Right atrium auricular region (tissue), 2 donors: ENCODE measurements at regions not wholly inside any gene's neighbourhood (a gene's known extent, or its start where the extent isn't known, plus 50 kb on each side); places are given as distances from the start of the nearest gene placed in this dataset.

Experiments used
- DNase-seq: peaks from one replicate; pipeline ENCODE4 v3.0.0-alpha.2; 2019; ENCODE audit warnings: low spot score
- H3K27ac ChIP-seq, 2 donors: fragments of 200-600 bp; sonication (generic); 1 replicate in 1 of 2; 2 replicates in 1 of 2; pipeline ENCODE4 v1.5.1; 2016 to 2019
- H3K27me3 ChIP-seq, 2 donors: fragments of 200-600 bp; sonication (generic); one replicate each; pipeline versions ENCODE4 v1.5.1 to v1.6.0; 2017 to 2019
- H3K36me3 ChIP-seq: fragments of 200-600 bp; sonication (generic); one replicate; pipeline ENCODE4 v1.5.1; 2016
- H3K4me1 ChIP-seq, 2 donors: fragments of 200-600 bp; sonication (generic); one replicate each; pipeline versions ENCODE4 v1.5.1 to v1.6.0; 2017 to 2019
- H3K4me3 ChIP-seq, 2 donors: fragments of 200-600 bp; sonication (generic); 1 replicate in 1 of 2; 2 replicates in 1 of 2; pipeline ENCODE4 v1.5.1; 2017 to 2019; ENCODE audit warnings: mild to moderate bottlenecking in 1 of 2, moderate library complexity in 1 of 2
- H3K9me3 ChIP-seq, 2 donors: fragments of 200-600 bp; sonication (generic); one replicate each; pipeline ENCODE4 v1.5.1; 2019
- TF ChIP-seq, protein P1 (sequence below), 2 donors: fragments of 200-600 bp; sonication (generic); IDR thresholded peaks; one replicate each; pipeline ENCODE4 v1.5.1; 2019; ENCODE audit warnings: antibody characterized with exemption in 2 of 2

GRCh38 chr9:109597496-109597895 lies 99.4 kb upstream of the PTPN3 start:
- no peak for DNase-seq
- no peaks in the 10 kb centered on the region for H3K9me3 ChIP-seq
- H3K36me3 ChIP-seq: no peaks in the 10 kb centered on the region
- no peaks in the 10 kb centered on the region for H3K4me1 ChIP-seq
- H3K4me3 ChIP-seq: no peak overlapping the region
- TF ChIP-seq, protein P1, sequence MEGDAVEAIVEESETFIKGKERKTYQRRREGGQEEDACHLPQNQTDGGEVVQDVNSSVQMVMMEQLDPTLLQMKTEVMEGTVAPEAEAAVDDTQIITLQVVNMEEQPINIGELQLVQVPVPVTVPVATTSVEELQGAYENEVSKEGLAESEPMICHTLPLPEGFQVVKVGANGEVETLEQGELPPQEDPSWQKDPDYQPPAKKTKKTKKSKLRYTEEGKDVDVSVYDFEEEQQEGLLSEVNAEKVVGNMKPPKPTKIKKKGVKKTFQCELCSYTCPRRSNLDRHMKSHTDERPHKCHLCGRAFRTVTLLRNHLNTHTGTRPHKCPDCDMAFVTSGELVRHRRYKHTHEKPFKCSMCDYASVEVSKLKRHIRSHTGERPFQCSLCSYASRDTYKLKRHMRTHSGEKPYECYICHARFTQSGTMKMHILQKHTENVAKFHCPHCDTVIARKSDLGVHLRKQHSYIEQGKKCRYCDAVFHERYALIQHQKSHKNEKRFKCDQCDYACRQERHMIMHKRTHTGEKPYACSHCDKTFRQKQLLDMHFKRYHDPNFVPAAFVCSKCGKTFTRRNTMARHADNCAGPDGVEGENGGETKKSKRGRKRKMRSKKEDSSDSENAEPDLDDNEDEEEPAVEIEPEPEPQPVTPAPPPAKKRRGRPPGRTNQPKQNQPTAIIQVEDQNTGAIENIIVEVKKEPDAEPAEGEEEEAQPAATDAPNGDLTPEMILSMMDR (IDR thresholded peaks at IDR 0.05): no peak
- H3K27me3 ChIP-seq: no peaks in the 10 kb centered on the region
- no peak overlapping the region for H3K27ac ChIP-seq

- H3K27me3 ChIP-seq: no peaks in the 10 kb centered on the region
- H3K9me3 ChIP-seq: no peaks in the 10 kb centered on the region
- no peak overlapping the region for H3K4me3 ChIP-seq
- no peaks in the 10 kb centered on the region for H3K4me1 ChIP-seq
- H3K27ac ChIP-seq: no peak overlapping the region
- H3K36me3 ChIP-seq: no peaks in the 10 kb centered on the region
- TF ChIP-seq, protein P1 (IDR thresholded peaks at IDR 0.05): no peak
- no peak for DNase-seq
These were observed 101.0 kb upstream of the PTPN3 start for GRCh38 chr9:109599131-109599530.

- Histone ChIP-seq H3K4me3 (no peak overlapping the region), H3K27ac (no peak overlapping the region), H3K36me3 (no peaks in the 10 kb centered on the region), H3K27me3 (no peaks in the 10 kb centered on the region), H3K9me3 (no peaks in the 10 kb centered on the region), H3K4me1 (no peaks in the 10 kb centered on the region)
- no peak for DNase-seq
- TF ChIP-seq, protein P1 (IDR thresholded peaks at IDR 0.05): no peak
These were observed 101.6 kb upstream of the PTPN3 start for GRCh38 chr9:109599711-109600110.

DNA sequence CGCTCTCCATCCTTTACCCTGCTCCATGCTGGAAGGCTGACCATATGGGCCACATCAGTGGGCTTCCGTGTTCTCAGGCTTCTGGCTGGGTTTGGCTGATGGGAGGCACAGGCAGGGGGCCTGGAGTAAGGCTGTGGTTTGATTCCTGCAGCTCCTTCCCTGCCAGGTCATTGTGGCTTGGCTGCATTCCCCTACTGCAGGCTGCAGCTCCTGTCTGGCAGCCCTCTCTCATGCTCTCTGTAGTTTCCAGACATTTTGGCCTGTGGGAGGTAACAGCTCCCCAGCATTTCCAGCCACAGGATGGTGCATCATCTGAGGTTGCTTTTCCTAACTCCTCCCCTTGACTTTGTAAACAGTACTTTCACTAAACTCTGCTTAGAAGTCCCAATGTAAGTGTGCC lies 102.0 kb upstream of the PTPN3 start:
- TF ChIP-seq, protein P1 (IDR thresholded peaks at IDR 0.05): no peak
- Histone ChIP-seq H3K27me3 (no peaks in the 10 kb centered on the region), H3K36me3 (no peaks in the 10 kb centered on the region), H3K4me3 (no peak overlapping the region), H3K27ac (no peak overlapping the region), H3K9me3 (no peaks in the 10 kb centered on the region), H3K4me1 (no peaks in the 10 kb centered on the region)
- no peak for DNase-seq

DNA sequence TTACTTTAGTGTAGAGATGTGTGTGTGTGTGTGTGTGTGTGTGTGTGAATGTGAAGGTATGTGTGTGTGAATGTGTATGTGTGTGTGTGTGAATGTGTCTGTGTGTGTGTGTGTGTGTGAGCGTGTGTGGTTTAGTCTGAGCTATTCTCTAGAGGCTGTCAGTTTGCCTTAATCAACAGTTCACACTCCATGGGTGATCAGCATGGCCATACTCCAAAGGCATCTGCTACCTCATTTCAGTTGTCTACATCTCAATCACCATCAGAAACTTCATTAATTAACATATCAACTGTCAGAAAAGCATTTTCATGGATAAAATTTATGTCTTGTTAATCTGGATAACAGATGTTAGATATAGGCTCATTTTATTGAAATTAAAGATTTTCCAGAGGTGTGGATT lies 103.1 kb upstream of the PTPN3 start:
- DNase-seq: no peak
- no peaks in the 10 kb centered on the region for H3K9me3 ChIP-seq
- TF ChIP-seq, protein P1 (IDR thresholded peaks at IDR 0.05): no peak
- H3K4me1 ChIP-seq: no peaks in the 10 kb centered on the region
- H3K27ac ChIP-seq: no peak overlapping the region
- H3K27me3 ChIP-seq: no peaks in the 10 kb centered on the region
- H3K36me3 ChIP-seq: no peaks in the 10 kb centered on the region
- no peak overlapping the region for H3K4me3 ChIP-seq

GRCh38 chr9:109602987-109603386 lies 104.9 kb upstream of the PTPN3 start:
- Histone ChIP-seq H3K4me1 (no peaks in the 10 kb centered on the region), H3K36me3 (no peaks in the 10 kb centered on the region), H3K27me3 (no peaks in the 10 kb centered on the region), H3K4me3 (no peak overlapping the region), H3K9me3 (no peaks in the 10 kb centered on the region), H3K27ac (no peak overlapping the region)
- TF ChIP-seq, protein P1 (IDR thresholded peaks at IDR 0.05): no peak
- no peak for DNase-seq
